Progenitor cell of endocrine pancreas (in vitro differentiated cells): ENCODE measurements at regions not wholly inside any gene's neighbourhood (a gene's known extent, or its start where the extent isn't known, plus 50 kb on each side); places are given as distances from the start of the nearest gene placed in this dataset.

Source experiments
- DNase-seq: peaks from one replicate; pipeline ENCODE4 v3.0.0; 2021; ENCODE audit warnings: low spot score; ENCODE audit not compliant: unreplicated experiment
- H3K27ac Mint-ChIP-seq: 2 replicates; pipeline ENCODE4 v1.8.0; 2021; ENCODE audit warnings: mild to moderate bottlenecking, moderate library complexity, mixed read lengths
- H3K27me3 Mint-ChIP-seq: 2 replicates; pipeline ENCODE4 v1.8.0; 2021; ENCODE audit warnings: mixed read lengths
- H3K36me3 Mint-ChIP-seq: 2 replicates; pipeline ENCODE4 v1.8.0; 2022; ENCODE audit warnings: mixed read lengths; ENCODE audit not compliant: insufficient read depth
- H3K4me1 Mint-ChIP-seq: 2 replicates; pipeline ENCODE4 v1.8.0; 2021; ENCODE audit warnings: low read depth, mixed read lengths
- H3K4me3 Mint-ChIP-seq: 2 replicates; pipeline ENCODE4 v1.8.0; 2021; ENCODE audit warnings: low read depth, mild to moderate bottlenecking, moderate library complexity, mixed read lengths
- H3K9me3 Mint-ChIP-seq: 2 replicates; pipeline ENCODE4 v1.8.0; 2021; ENCODE audit warnings: low read depth, mixed read lengths
- CTCF ChIP-seq: fragments of 200-600 bp; sonication (generic); IDR thresholded peaks from one replicate; pipeline ENCODE4 v1.5.0; 2021; ENCODE audit warnings: antibody characterized with exemption, mild to moderate bottlenecking; ENCODE audit not compliant: unreplicated experiment

DNA sequence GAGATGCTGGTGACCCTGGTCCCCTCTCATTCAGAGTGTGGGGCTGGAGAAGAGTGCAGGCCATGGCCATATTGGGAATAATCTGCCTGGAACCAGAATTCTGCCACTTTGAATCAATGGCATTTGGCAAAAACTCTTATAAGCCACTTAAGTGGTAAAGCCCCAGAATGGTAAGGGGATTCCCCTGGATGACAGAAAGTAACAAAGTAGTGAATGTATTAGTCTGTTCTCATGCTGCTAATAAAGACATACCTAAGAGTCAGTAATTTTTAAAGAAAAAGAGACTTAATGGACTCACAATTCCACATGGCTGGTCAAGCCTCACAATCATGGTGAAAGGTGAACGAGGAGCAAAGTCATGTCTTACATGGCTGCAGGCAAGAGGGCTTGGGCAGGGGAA lies 248.6 kb downstream of the SH2D4B start:
- H3K36me3 Mint-ChIP-seq = no peaks in the 10 kb centered on the region
- no peak overlapping the region for H3K27ac Mint-ChIP-seq
- H3K4me1 Mint-ChIP-seq = no peaks in the 10 kb centered on the region
- DNase-seq = no peak
- peaks cover 3% of the 10 kb centered on the region for H3K9me3 Mint-ChIP-seq
- H3K27me3 Mint-ChIP-seq = no peaks in the 10 kb centered on the region
- no peak for TF ChIP-seq CTCF
- no peak overlapping the region for H3K4me3 Mint-ChIP-seq

- TF ChIP-seq CTCF = no peak
- no peak overlapping the region for H3K27ac Mint-ChIP-seq
- H3K4me3 Mint-ChIP-seq = no peak overlapping the region
- H3K9me3 Mint-ChIP-seq = peaks cover 4% of the 10 kb centered on the region
- no peaks in the 10 kb centered on the region for H3K36me3 Mint-ChIP-seq
- DNase-seq = no peak
- H3K4me1 Mint-ChIP-seq = no peaks in the 10 kb centered on the region
- no peaks in the 10 kb centered on the region for H3K27me3 Mint-ChIP-seq
These were observed 250.2 kb downstream of the SH2D4B start for GRCh38 chr10:80787952-80788351.

GRCh38 chr10:80794994-80795393 lies 257.3 kb downstream of the SH2D4B start:
- no peak for DNase-seq
- Mint-ChIP-seq H3K27ac (no peak overlapping the region), H3K27me3 (no peaks in the 10 kb centered on the region), H3K9me3 (peaks cover 2% of the 10 kb centered on the region), H3K4me1 (no peaks in the 10 kb centered on the region), H3K4me3 (no peak overlapping the region), H3K36me3 (no peaks in the 10 kb centered on the region)
- TF ChIP-seq CTCF = no peak

- Mint-ChIP-seq H3K4me3 (no peak overlapping the region), H3K27me3 (no peaks in the 10 kb centered on the region), H3K4me1 (no peaks in the 10 kb centered on the region), H3K9me3 (peaks cover 5% of the 10 kb centered on the region), H3K27ac (no peak overlapping the region), H3K36me3 (no peaks in the 10 kb centered on the region)
- TF ChIP-seq CTCF = no peak
- DNase-seq = no peak
These were observed 267.8 kb downstream of the SH2D4B start for GRCh38 chr10:80805343-80806020.

DNA sequence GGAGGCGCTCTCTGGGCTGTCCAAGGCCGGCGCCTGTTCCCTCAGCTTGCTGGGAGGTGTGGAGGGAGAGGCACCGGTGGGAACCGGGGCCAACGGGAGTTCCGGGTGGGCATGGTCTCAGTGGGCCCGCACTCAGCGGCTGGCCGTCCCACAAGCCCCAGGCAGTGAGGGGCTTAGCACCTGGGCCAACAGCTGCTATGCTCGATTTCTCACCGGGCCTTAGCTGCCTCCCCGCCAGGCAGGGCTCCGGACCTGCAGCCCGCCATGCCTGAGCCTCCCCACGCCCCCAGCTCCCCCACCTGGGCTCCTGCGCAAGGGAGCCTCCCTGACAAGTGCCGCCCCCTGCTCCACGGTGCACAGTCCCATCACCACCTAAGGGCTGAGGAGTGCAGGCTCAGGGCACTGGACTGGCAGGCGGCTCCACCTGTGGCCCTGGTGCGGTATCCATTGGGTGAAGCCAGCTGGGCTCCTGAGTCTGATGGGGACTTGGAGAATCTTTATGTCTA lies 276.5 kb downstream of the SH2D4B start:
- Mint-ChIP-seq H3K27me3 (no peaks in the 10 kb centered on the region), H3K27ac (no peak overlapping the region), H3K36me3 (no peaks in the 10 kb centered on the region), H3K4me1 (no peaks in the 10 kb centered on the region), H3K4me3 (no peak overlapping the region), H3K9me3 (peaks cover 7% of the 10 kb centered on the region)
- no peak for TF ChIP-seq CTCF
- DNase-seq = no peak
